ENCODE measurements at regions not wholly inside any gene's neighbourhood (a gene's known extent, or its start where the extent isn't known, plus 50 kb on each side); places are given as distances from the start of the nearest gene placed in this dataset.

DNA sequence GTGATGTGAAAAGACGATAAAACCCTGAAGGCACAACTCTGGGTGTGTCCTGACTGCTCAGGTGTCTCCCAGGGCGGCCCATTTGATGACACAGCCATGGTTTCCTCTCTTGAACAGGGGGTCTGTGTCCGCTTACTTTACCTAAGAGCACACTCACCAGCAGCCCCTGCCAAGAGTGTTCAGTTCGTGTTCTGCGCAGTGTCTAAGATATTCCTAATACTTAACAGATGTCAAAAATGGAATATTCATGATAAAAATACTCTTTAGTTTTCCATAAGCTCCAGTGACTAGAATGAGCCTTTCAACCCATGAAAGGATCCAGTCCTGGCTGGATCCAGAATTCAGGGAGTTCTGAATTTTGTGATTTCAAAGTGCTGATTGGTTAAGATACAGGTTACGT lies 492.4 kb downstream of the TNS3 start:
- DNase-seq (ENCODE audit: low read depth in 2 of 2), result no peak

DNA sequence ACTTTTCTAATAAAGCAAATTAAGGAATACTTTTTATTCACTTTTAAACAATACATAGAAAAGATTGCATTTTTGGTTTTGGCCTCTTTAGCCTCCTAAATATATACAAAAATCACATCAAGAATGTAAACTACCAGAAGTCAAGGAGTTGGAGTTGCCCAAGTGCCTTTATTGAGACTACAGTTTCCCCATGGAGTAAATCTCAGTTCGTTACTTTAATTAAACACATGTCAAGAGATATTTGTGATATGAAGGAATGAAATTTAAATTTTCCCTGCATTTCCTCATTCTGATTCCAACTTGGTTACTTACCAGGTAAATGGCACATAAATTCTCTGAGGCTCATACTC lies 492.9 kb downstream of the TNS3 start:
- no peak for DNase-seq (ENCODE audit: low read depth in 2 of 2)

DNA sequence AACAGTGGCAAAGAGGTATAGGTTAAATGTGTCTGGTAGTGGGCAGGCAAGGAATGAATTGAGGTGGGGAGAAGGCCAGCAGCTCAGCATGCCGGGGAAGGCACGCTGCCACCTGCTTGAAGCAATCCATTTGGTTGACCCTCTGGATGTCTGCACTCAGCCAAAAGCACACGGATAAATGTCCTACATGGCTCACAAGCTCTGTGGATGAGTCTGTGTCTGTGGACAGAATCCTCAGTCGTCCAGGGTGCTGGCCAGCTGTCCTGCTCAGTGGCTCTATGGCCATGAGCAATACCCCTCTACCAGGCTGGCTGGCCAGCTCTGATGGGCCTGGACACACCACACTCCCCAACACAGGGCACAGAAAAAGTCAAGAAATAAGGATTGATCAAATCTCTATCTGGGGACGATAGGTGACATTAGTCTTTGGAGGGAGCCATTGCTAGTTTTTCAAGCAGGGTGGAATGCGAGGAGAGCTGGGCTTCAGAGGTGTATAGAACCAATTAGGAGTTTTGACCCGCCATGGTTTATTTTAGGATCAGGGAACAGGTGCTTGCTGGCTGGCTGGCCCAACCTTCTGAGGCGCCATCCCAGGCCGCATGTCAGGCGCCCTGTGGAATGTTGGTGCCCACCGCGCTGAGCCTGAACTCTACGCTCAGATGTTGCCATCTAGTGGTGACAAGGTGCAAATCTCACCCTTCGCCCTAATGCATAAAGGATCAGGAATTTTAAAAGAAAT lies 493.4 kb downstream of the TNS3 start:
- peak; percentile 64 to 81 for DNase-seq (ENCODE audit: low read depth in 2 of 2)

DNA sequence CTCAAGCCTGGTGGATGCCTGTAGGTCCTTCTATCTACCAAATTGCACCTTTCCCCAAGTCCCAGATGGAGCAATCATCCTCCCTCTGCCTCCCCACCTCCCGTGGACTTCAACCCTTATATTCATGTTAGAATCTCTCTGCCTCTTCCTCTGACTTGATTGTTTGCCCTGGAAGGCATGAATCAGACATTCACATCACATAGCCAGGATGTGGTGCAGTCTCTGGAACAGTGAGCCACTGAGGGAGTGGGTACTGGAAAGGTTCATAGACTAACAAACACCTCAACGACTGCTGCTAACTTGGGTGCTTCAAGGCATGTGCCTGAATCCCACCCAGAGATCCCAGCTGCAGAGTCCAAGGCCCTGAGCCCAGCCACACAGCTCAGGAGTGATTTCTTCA lies 494.0 kb downstream of the TNS3 start:
- peak; percentile 5 to 24 for DNase-seq (ENCODE audit: low read depth in 2 of 2)

DNA sequence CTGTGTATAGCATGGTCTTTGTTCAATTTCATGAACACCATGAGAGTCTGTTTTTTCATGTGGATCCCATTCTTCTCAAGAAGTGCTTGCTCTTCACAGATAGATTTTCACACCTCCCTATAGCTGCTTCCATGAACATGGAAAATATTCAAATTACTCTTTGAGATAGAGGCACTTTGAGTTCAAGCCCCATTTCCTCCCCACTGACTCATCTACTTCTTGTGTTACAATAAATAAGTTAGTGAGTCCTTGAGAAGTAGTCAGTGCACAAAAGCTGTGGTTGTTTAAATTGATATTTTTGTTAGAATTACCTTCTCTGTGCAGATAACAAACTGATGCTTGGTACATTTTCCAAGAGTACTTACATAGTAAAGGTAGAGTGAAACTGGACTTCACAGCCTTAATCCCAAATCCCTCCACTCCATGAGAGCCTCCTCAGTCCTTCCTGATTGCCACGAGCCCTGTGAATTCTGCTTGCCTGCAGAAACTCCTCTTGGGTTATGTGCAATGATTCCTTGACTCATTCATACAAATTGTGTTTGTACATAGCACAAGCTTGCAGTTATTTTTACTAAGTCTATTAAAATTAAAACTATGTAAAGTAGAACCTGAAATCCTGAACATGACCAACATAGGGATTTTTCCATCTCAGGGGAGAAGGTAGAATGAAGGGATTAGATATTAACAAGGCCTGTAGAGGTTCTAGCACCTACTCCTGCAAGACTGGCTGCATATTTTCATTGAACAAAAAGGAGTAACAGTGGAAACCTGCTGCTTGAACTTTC lies 496.2 kb downstream of the TNS3 start:
- peak in 1 of 2 donors; percentile 34 for DNase-seq (ENCODE audit: low read depth in 2 of 2)

DNA sequence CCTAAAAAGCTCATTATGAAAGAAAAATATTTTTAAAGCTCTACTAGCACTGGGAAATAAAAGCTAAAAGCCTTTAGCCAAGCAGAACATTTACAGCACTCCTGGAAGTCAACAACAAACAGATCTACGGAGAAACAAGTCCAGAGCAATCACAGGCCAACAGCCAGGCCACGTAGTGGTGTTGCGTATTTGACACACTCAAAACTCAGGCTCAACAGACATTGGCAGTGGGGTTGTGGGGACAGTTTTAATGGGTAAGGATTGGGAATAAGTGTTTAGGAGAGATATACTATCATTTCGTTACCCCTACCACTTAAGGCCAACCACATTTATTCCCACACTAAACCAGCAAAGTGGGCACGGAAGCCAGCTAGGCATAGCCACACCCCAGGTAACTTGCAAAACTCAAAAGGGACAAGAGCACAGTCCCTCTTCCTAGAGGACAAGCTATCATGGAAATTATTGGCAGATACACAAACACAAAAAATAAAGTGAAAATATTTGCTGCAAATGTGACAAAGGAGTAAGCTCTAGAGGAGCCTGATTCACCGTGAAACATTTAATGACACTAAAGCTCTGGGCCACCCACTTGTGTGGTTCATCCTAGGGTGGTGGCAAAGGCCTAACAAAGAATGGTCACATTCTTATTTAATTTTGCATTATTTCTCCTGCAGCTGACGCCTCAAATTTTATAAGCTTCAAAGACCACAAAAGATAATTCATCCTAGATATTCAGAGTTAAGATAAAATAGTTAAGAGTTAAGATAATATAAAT lies 498.2 kb downstream of the TNS3 start:
- DNase-seq (ENCODE audit: low read depth in 2 of 2), result no peak

DNA sequence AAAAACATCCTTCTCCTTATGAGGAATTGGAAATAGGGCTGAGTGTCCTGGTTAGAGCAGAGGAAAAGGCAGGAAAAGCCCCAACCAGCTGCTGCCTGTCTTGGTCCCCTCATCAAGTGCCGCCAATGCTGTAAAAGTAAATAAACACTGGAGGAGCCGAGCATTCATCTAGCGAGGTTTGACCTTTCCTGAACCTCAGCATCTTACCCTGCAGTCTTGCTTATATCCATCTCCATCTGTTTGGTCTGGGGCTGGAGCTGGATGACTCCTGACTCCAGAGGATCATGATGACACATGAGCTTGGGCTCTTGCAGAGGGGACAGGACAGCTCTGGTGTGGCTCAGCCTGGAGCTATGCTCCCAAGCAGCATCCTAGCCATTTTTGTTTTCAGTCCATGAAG lies 501.1 kb downstream of the TNS3 start:
- no peak for DNase-seq (ENCODE audit: low read depth in 2 of 2)

DNA sequence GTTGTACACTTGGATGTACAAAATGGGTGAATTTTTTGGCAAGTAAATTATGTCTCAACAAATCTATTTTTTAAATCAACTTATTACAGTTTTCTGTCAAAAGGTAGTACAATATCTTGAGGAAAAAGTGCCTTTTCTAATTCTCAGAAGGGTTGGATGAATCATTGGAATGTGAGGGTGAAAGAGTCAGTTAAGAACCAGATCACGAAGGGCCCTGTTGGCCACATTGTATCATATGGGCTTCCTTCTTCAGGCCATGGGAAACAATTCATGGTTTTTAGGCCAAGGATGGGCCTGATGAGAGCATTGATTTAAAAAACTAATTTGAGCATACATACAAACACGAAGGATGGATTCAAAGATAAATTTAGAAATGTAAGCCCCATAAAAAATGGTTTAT lies 503.7 kb downstream of the TNS3 start:
- no peak for DNase-seq (ENCODE audit: low read depth in 2 of 2)

DNA sequence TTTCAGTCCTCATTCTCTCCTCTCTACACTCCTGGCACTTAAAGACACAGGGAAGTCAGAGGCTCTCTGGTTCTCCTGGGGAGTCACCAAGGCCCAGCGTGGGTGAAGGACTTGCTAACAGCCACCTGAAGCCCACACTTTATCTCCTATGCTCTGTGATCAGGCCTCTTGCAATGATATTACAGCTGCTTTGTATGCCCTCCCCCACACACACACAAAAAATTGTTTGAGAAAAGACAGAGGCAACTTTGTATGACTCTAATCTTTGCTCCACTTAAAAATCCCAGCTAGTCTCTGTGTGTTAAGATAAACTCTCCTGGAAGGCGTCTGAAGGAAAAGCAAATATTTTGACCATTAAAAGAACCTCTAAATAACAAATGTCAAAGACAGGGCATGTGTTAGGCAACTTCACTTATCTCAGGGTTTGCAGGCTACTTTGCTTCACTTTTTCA lies 507.2 kb downstream of the TNS3 start:
- DNase-seq (ENCODE audit: low read depth in 2 of 2), result no peak

DNA sequence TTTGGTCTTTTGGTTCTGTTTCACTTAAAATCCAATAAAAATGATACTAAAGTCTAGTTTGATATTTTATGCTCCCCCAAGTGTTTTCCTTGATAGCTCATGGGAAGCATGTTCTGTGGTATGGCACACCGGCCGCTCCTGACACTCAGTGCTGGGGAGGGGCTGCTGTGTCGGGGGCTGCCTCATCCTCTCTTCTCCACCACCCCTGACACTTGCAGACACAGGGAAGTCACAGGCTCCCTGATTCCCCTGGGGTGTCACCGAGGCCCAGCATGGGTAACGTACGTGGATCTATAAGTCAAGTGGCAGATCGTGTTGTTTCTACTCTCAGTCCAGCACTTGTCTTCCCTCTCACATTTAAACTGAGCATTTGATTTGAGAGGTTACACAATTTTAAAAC lies 508.6 kb downstream of the TNS3 start:
- no peak for DNase-seq (ENCODE audit: low read depth in 2 of 2)

DNA sequence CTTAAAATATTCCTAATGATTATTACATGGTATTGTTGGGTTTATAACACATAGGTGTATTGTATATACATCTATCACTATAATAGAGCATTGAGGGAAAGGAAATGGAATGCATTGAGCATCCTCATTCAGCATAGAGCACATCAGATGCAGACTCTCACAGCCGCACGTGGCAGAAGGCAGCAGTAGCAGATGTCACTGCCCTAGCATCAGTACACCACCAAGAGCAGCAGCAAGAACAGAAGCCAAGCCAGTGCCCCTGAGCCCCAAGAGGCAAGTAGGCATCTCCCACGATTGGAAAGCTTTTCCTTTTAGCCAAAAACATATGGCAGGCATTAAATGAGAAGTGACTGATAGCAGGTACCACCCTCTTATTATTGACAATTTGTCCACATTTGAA lies 510.0 kb downstream of the TNS3 start:
- no peak for DNase-seq (ENCODE audit: low read depth in 2 of 2)

DNA sequence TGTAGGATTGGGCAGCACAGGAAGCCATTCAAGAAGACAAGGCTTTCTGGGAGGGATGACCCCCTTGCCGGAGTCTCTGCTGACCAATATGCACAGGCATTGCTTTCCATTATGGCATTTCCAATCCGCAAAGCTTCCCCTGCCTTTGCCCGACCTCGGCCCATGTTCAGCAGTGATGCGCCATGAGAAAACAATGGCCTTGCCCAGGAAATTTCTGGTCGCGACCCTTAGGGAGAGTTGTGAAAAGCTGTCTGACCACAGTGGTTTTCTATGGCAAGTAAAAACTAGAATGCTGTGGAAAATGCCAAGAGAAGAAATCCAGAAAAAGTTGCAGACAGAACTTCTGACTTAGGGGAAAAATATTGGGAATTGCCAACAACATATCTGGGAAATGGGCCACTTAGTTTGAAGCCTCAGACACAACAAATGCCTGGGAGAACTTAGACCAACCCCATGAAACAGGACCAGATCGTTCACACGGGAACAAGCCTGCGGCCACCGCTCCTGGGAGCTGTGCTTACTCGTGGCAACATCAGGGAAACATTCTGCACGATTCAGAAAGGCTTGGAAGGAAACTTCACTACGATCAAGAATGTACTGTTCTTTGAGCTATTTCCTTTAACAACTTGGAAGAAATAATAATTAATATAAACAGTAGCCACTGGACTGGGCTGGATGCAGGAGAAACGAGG lies 512.4 kb downstream of the TNS3 start:
- no peak for DNase-seq (ENCODE audit: low read depth in 2 of 2)

DNA sequence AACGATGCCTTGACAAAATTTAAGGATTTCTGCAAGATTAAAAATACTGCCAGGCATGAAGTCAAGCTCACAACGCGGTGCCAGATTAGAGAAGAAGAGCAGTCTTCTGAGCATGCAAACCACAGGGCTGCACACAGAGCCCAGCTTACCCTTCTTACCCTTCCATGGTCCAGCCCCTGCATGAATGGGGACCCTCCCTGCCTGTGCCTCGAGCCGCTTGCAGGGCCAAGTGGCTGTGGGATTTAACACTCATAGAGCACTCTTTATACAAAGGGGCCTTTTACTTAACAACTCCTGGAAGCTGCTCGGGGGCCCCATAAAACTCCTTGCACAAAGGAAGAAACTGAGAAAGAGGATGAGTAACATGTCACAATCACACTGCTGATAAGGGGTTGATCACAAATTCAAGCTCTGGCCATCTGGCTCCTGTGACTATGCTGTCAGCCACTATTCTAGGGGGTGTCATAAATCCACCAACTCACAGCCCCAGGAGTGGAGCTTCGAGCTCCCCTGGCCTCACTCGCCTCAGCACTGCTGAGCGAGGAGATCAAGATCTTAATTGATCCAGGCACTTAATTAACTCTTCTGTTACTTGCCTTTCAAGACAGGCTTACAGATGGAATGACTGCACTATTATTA lies 514.8 kb downstream of the TNS3 start:
- no peak for DNase-seq (ENCODE audit: low read depth in 2 of 2)

DNA sequence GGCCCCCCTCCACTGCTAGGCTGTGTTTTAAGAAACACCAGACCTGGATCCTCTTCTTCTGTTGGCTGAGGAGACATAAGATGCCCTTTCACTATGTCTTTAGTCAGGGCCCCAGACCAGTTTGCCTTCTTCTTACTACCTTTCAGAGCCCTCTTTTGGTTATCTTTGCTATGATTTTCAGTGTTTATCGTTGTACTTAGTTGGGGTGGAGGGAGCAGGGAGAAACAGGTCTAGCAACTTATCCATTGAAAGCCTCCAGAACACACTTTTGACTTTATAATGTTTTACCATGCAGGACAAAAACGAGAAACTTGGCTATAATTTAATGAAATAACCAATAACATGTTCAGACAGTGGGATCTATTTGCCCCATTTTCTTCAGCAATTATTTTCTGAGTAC lies 525.2 kb downstream of the TNS3 start:
- no peak for DNase-seq (ENCODE audit: low read depth in 2 of 2)

DNA sequence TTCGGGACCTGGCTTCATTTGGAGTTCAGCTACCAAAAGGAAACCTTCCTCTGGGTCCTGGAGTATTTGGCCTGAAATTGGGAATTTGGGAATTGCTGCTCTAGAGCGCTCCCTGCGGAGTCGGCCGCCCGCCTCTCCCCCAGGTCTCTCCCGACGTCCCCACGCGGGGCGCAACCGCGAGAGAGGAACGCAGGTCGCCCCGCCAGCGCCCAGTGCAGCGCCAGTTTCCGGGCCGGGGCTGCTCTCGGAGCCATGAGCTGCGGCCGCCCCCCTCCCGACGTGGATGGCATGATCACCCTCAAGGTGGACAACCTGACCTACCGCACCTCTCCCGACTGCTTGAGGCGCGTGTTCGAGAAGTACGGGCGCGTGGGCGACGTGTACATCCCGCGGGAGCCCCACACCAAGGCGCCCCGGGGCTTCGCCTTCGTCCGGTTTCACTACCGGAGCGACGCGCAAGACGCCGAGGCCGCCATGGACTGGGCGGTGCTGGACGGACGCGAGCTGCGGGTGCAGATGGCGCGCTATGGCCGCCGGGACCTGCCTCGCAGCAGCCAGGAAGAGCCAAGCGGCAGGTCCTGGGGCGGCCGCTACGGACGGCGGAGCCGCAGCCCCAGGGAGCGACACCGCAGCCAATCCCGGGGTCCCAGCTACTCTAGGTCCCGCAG lies 529.2 kb downstream of the TNS3 start:
- DNase-seq (ENCODE audit: low read depth in 2 of 2), result peak in 1 of 2 donors; percentile 20

DNA sequence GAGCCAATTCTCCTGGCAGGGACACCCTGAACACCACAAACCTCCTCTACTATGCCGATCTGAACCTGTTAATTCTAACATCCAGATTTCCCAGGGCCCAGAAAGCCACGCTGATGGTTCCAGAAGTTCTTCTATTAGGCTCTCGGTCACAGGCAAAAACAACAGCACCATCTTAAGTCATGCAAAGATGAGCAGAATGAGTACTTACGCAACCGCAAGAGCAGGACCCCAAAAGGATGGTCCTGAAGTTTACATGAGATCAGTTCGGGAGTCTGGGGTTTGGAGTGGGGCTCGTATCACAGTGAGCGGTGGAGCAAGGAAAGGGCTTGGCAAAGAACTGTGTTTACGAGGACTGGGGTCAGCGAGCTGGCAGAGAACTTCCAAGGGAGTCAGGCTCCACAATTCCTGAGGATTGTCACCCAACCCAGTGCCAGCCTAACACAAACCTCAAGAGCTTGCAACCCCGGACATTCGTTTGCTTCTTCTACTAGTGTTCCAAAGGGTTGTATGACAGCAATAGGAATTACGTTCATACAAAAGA lies 532.6 kb downstream of the TNS3 start:
- DNase-seq (ENCODE audit: low read depth in 2 of 2), result no peak

DNA sequence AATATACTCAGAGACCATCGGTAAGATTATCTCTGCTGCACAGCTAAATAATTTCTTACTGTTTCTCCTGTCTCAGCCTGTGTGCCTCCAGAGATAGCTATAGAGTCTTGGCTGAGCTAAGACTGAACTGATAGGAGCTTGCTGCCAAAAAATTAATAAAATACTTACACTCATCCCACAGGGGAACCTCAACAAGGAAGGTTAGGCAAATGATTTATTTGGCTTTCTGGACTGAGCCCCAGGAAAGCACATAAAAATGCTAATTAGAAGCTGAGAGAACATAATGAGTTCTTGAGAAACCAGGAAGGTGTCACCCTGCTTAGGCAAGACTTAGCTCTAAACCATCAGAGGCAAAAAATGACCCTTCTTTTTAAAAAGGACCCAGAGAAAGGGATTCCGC lies 534.5 kb downstream of the TNS3 start:
- DNase-seq (ENCODE audit: low read depth in 2 of 2), result no peak

DNA sequence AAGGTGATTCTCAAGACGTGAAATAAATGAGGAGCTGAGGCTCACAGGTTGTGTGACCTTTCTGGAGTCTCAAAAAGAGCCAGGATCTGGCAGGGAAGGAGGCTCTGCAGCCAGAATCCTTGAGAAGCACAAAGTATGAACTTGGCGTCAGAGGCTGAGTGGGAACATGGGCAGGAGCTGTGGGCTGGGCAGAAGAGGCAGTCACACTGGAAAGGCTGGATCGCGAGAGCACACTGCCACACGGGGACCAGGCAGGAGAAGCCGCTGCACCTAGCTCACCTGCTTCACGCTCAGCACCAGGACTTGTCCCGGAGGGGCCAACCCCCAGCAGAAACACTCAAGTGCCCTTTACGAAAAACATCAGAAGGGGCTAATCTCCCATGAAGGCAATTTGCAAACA lies 535.0 kb downstream of the TNS3 start:
- no peak for DNase-seq (ENCODE audit: low read depth in 2 of 2)

DNA sequence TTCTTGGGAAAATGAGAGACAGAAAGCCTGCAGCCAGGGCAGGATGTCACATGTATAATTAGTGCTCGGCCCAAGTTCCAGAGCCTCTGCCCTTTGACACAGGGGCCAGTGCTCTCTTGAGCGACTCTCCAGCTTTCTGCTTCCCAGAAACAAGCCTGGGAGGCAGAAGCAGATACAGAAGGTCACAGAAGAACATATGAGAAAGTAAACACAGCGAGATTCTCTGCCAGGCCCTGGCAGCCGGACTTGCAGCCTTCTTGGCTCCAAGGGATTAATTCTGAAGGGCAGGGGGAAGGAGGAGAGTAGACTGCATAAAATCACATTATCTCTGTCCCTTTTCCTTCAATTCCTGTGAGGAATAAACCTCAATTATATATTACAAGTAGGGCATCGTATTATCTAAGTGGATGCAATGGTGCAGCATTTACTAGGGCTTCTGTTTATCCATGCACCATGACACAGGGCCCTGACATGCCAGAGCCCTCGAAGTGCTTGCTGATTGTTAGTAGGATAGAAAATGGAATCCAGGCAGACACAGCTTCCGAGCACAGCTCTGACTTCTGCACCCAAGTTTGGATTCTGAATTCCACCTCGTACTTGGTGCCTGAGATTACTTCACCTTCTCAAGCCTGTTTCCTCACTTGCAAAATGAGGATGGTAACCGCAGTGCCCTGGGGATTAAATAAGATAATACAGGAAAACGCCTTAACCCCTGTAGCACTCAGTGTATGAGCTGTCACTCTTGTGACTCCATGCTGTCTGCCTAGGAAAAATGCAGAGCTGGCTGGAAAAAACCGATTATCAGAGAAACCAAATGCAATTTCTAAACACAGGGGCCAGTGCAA lies 536.5 kb downstream of the TNS3 start:
- DNase-seq (ENCODE audit: low read depth in 2 of 2), result no peak

DNA sequence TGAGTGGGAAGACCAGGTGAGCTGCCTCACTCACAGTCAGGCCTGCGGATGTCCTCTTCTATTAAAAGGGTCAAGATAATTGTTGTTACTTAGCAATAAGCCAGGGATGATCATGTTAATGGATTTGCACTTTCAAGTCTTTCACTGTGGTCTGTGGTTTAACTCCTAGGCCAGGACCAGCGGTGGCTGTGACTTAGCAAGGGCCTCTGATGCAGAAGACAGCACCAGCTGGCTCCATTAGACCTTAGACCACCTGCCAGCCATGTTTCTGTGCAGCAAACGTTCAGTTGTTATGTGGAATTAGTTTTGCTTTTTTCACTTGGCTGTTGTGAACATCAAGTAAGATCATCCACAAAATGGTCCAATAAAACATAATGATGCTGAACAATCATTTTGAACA lies 537.3 kb downstream of the TNS3 start:
- DNase-seq (ENCODE audit: low read depth in 2 of 2), result no peak

Data from lung microvascular endothelial cell (primary cell).